Central memory CD4-positive, alpha-beta T cell (primary cell): ENCODE measurements at regions not wholly inside any gene's neighbourhood (a gene's known extent, or its start where the extent isn't known, plus 50 kb on each side); places are given as distances from the start of the nearest gene placed in this dataset.

ENCODE experiments used
- DNase-seq: peaks from one replicate; pipeline ENCODE4 v3.0.0; 2022

DNA sequence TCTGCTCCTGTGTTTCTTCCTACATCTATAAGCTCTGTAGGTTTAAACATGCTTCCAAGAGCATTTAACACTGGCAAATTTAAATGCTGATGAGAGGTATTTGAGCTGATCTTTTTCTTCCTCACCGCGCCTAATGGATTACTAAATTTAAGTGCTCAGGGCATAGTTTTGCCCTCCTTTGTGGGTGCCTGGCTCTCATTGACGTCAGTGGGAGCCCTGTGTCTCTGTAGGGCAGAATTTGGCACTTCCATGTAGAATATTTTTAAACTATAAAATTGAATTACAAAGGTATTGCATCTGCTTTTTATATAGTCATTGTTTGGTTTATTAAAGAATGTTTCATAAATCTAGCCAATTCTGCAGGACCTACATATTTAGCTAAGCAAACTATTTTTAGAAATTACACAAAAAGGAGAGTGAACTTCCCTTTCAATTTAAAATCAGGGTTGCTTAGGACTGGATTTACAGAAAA lies 444.8 kb downstream of the AEBP2 start:
- no peak for DNase-seq

DNA sequence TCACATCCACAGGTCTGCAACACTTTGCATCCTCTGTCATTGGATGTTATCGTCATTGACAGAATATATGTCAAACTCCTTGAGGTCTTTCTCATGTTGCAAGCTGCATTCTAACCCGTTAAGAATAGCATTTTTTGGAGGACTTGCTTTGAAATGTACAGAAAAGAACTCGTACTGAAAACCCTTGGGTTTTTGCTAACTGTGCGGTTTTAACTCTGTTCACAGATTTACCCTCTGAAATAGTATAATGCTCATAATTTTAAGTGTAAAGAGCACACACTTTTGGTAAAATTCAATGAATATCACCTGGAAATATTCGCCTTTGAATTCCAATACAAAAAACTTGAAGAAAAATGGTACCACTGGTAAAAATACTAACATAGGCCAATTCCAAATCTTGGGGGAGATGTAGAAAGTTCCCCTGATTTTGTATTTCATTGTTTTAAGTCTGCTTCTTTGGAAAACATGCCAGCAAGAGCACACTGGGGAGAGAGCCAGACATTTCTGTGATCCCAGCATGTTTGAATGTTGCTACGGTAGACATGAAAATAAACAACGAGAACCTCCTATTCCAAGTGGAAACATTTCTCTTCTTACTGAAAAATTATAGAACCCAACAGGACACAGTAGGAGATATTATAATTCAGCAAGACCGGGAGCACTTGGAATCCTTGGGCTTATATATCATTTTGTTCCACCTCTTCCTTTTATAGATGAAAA lies 446.0 kb downstream of the AEBP2 start:
- DNase-seq = no peak

DNA sequence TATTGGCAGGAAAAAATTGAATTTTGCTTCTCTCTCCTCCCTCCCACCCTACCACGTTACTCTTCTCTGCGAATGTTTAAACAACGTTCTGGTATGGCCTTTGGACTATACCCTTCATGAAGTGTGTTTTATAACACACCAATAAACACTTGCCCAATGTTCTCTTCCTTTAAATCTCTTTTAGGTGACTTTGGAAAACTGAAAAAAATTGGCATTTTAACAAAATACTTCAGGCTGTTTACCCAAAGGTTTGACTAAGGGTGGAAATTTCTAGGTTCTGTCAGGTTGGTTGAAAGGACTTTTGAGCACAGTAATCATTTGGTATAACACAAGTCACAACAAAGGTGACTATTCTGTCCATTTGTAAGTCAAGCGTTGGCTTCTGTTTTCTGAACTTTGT lies 446.8 kb downstream of the AEBP2 start:
- no peak for DNase-seq

DNA sequence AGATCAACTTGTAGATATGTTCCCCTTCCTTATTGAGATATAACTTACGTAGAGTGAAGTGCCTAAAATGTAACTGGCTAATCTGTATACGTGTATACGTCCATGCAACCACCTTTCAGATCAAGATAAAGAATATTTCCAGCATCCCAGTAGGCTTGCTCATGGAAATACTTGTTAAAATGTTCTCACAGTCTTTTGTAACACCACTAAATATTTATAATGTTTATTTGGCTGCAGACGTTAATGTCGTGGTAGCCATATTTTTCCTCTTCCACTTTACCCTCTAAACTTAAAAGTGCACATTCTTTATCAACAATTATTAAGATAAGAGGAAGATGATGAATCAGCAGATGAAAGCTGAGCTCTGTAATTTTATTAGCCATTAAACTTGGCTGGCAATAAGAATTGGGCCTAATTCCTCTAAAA lies 447.4 kb downstream of the AEBP2 start:
- DNase-seq = no peak

GRCh38 chr12:19890024-19890423 lies 450.7 kb downstream of the AEBP2 start:
- DNase-seq = no peak

GRCh38 chr12:19891936-19892591 lies 452.8 kb downstream of the AEBP2 start:
- DNase-seq = no peak

- DNase-seq = no peak
These were observed 454.2 kb downstream of the AEBP2 start for GRCh38 chr12:19893514-19893913.

DNA sequence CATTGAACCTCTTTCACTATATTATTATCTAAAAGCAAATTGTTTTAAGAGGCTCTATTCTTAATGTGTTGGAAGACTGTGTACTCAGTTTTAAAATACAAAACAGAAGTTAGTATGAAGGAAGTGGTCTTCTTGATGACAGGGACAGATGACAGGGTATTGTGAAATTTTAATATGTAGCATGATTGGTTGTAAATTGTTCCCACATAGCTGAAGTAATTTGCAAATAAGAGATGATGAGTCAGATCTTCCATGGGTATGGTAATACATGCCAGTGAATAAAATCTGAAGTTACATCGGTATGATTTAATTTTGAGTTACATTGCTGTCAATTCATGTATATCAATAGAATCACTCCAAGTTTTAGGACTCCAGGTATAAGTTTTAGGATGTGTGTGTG lies 454.8 kb downstream of the AEBP2 start:
- no peak for DNase-seq

- DNase-seq = no peak
These were observed 455.5 kb downstream of the AEBP2 start for GRCh38 chr12:19894803-19895202.

DNA sequence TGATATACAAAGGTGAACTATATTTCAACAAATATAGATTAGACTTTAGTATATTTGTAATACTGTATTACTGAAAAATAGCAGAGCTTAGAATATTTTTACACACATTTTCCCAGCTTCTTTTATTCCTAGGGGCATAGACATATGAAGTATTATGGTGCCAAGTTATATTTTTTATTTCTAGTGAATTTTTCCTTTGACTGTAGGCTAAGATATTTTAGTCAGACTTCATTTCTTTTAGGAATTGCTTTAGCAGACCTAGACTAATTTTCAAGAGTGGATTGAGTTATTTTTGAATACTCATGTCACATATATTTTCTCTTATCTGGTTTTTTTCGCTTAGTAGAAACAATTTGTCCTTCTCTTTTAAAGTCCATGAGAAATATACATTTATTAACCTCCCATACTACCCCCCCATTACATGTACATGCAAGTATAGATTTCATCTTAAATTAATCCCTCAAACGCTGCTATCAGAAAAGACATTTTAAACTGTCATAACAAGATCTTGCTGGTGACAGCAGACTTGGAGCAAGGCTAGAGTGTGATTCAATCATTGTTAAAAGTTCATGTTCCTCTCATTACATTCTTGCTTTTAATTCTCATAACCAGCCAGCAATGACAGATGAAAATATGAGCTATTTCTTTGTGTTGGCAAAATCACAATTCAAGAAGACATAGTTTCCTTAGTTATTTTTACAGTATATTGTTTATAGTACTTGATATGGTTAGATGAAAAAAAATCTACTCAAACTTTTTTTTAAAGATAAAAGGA lies 456.1 kb downstream of the AEBP2 start:
- DNase-seq = no peak

DNA sequence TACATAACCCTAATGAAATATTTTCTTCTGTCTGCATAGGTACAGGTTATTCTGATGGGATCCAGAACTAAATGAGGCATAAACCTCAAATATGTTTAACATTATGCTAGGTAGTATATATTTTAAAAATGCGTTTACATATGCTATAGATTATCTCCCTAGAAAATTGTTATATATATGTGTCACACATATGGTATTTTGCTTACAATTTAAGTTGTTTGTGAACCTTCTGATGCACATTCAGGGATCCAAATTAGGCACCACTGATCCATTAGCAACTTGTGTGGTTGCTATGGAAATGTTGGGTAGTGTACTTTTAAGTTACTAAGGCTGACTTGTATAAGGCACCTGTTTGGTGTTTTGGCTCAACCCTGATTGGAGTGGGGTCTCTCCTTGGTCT lies 456.7 kb downstream of the AEBP2 start:
- no peak for DNase-seq

DNA sequence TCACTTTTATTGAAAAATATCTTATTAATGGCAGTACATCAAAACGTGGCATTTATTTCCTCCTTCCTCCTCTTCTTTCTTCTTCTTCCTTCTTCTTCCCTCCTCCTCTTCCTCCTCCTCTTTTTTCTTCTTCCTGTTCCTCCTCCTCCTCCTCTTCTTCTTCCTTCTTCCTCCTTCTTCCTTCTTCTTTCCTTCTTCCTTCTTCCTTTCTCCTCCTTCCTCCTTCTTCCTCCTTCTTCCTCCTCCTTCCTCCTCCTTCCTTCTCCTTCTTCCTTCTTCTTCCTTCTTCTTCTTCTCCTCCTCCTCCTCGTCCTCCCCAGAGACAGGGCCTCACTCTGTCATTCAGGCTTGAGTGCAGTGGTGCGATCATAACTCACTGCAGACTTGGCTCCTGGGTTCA lies 457.2 kb downstream of the AEBP2 start:
- no peak for DNase-seq

DNA sequence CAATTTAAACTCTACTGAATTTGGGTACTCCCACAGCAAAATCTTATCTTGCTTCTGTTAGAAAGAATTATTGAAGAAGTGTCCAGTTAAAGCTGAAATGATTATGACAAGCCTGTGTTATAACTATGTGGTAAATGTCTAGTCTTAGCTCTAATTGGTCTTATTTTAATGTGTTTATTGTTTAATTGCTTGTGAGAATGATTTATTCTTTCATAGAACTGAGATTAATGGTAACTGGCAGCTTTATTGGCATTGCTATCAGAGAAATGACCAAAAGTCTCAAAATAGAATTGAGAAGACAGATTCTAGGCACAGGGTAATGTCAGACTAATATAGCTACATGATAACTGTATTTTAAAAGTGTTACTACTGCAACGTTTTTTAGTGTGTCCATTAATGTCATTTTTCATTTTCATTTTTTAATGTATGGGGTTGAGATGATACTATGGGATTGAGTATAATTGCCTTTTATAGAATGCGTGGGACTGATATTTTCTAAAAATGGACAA lies 458.7 kb downstream of the AEBP2 start:
- no peak for DNase-seq

DNA sequence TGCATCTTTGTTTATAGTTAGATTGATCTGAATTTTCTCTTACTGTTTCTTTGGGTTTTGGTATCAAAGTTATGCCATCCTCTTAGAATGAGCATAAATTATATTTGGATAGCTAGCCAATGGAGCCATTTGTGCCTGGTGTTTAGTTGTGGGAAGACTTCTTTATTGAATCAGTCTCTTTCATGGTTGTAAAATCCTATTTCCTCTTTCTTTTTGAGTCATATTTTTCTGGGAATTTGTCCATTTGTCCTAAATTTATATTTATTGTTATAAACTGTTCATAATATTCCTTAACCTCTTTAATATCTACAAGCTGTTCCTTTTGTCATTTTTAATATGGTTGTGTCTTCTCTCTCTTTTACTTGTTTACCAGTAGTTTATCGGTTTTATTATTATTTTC lies 462.5 kb downstream of the AEBP2 start:
- DNase-seq = no peak

GRCh38 chr12:19904819-19905218 lies 463.5 kb upstream of the PDE3A start:
- no peak for DNase-seq

DNA sequence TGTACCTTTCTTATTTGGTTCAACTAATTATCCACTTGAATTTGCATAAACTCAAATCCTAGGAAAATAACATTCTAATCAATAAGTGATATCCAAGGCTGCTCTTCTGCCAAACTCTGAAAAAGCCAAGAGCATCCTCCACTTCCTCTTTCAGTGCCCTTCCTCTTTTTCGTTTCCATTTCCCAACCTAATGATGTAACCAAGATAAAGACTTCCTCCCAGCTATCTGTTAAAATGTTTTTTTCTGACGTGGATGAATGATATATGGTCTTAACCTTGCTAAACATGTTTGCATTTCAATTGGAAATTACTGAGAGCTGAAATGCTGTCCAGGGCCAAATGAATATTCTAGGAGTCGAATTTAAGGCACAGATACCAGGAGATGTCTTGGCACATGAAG lies 459.5 kb upstream of the PDE3A start:
- no peak for DNase-seq

DNA sequence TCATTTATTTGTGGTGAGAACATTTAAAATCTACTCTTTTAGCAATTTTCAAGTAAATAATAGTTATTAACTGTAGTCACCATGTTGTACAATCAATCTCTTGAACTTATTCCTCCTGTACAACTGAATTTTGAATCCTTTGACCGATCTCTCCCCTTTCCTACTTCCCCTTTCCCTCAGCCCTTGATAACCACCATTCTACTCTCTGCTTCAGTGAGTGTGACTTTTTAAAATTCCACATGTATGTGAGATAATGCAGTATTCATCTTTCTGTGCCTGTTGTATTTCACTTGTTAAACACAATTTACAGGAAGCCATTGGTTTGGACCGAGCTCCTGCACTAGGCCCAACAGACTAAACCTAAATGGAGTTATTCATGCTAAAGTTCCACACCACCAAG lies 458.9 kb upstream of the PDE3A start:
- DNase-seq = no peak

DNA sequence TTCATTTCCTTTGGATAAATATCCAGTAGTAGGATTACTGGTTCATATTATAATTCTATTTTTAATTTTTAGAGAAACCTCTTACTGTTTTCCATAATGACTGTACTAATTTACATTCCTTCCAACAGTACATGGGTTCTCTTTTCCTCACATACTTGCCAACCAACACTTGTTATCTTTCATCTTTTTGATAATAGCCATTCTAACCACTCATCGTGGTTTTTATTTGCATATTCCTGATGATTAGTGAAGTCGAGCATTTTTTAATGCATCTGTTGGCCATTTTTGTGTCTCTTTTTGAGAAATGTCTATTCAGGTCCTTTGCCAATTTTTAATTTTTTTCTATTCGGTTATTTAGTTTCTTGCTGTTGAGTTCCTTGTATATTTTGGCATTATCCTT lies 457.7 kb upstream of the PDE3A start:
- no peak for DNase-seq

DNA sequence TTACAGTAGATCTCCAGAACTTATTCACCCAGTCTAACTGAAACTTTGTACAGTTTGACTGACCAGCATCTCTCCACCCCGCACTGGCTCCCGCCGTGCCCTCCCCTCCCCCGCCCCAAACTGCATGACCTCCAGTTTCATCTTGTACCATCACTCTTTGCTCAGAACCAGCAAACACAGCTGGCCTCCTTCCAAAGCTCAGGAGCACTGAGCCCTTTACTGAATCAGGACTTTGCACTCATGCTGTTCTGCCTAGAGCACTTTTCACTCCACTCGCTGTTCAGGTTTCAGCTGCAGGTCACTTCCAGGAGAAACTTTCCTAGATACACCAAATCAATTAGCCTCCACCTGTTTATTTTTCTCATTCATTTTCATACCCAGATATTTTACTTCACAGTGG lies 455.3 kb upstream of the PDE3A start:
- DNase-seq = no peak

GRCh38 chr12:19915392-19916195 lies 452.7 kb upstream of the PDE3A start:
- no peak for DNase-seq

DNA sequence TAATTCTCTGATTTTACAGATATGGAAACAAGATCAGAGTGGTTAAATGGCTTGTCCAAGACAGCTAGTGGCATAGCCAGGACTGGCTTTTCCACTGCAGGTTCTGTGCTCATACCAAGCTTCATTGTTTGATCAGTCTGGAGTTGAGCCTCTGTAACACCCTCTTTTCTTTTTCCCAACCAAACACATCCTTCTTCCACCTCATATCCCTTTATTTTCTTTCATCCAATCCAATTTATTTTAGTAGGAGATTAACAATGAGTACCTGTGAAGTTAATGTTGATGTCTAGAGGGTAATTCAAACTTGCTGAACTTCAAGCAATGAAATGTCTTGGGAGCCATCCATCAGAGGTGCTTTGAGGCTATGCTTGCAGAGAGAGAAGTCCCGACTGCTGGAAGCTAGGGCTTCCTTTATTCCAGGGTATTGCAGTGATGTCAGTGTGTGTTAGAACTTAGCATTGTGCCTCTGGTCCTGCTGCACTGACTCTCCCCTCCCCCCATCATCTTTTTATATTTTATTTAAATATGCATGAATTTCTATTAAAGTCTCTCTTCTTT lies 452.1 kb upstream of the PDE3A start:
- no peak for DNase-seq

DNA sequence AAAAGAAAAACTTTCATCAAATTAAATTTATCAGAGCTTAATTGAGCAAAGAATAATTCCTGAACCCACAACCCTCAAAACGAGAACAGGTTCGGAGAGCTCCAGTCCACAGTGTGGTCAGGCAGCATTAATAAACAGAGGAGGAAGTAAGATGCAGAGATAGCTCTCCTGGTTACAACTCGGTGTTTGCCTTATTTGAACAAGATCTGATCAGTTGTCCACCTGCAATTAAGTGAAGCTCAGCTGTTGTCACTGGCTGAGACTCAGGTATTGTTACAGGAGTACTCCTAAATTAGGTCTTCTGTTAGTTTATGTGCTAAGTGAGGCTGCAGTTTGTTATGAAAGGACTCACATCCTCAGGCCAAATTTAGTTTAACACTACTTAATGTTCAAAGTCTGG lies 451.4 kb upstream of the PDE3A start:
- DNase-seq = no peak
